ENCODE measurements at regions not wholly inside any gene's neighbourhood (a gene's known extent, or its start where the extent isn't known, plus 50 kb on each side); places are given as distances from the start of the nearest gene placed in this dataset.

DNA sequence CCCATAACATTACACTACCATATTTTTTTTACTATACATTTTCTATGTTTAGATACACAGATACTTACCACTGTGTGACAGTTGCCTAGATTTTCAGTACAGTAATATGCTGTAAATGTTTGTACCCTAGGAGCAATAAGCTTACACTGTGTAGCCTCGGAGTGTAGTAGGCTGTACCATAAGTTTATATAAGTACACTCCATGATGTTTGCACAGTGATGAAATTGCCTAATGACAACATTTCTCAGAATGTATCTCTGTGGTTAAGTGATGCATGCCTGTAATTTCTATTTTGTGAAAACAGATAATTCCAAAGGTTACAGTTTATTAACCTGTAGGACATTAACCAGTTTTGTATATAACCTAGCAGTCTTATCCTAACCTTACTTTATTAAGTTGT lies 128.1 kb upstream of the RBMS1 start:
- TF ChIP-seq POLR2A (IDR thresholded peaks at IDR 0.05) = no peak
- TF ChIP-seq, protein P1, sequence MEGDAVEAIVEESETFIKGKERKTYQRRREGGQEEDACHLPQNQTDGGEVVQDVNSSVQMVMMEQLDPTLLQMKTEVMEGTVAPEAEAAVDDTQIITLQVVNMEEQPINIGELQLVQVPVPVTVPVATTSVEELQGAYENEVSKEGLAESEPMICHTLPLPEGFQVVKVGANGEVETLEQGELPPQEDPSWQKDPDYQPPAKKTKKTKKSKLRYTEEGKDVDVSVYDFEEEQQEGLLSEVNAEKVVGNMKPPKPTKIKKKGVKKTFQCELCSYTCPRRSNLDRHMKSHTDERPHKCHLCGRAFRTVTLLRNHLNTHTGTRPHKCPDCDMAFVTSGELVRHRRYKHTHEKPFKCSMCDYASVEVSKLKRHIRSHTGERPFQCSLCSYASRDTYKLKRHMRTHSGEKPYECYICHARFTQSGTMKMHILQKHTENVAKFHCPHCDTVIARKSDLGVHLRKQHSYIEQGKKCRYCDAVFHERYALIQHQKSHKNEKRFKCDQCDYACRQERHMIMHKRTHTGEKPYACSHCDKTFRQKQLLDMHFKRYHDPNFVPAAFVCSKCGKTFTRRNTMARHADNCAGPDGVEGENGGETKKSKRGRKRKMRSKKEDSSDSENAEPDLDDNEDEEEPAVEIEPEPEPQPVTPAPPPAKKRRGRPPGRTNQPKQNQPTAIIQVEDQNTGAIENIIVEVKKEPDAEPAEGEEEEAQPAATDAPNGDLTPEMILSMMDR (IDR thresholded peaks at IDR 0.05) = no peak

All from Peyer's patch (tissue), 4 donors.